ENCODE measurements at regions not wholly inside any gene's neighbourhood (a gene's known extent, or its start where the extent isn't known, plus 50 kb on each side); places are given as distances from the start of the nearest gene placed in this dataset.

DNA sequence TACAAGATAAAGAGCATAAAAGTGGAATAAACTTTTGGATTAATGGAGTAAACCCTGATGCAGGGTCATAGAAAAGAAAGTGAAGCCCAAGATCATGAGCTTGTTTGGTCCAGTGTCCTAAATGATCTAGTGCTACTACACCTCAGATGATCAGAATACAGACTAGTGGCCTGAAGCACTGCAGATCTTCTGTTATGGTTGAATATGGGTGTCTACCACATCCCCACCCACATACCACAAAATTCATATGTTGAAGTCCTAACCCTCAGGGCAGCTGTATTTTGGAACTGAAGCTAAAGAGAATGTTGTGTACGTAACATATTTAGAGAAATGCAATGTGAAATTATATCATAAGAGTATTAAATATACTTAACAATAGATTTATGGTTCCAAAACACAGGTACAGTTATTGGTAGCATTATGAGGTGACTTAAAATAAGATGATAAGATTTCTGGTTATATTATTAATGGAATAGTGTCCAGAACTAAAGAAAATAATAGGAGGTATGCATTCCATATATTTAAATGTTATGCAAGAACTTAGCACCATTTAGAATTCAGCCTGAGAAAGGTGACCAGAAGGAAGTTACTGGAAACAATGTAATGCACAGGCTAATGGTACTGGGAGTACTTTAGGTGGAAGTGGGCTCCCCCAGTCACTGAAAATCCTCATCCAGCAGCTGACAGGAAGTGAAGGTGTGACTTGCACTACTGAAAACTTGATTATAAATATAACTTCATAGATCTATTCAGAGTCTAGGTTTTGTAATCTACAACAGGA lies 1155.1 kb downstream of the TAF11L14 start:
- H3K4me1 ChIP-seq (ENCODE audit: control insufficient read depth, low read depth, low read length): no peaks in the 10 kb centered on the region
- no peak overlapping the region for H2BK5ac ChIP-seq (ENCODE audit: low read length)
- no peak overlapping the region for H3K23ac ChIP-seq (ENCODE audit: low read length)
- H2BK15ac ChIP-seq (replicated peaks; ENCODE audit: low read depth): no peak overlapping the region
- H2BK120ac ChIP-seq (ENCODE audit: low read depth, low read length): no peak overlapping the region
- H3K9ac ChIP-seq (ENCODE audit: low read length): no peak overlapping the region
- H2AK5ac ChIP-seq (ENCODE audit: low read length): no peak overlapping the region
- H3K79me1 ChIP-seq (ENCODE audit: low read length): no peaks in the 10 kb centered on the region
- H3K27me3 ChIP-seq (ENCODE audit: insufficient read depth, low read length, poor library complexity): no peaks in the 10 kb centered on the region
- H3K36me3 ChIP-seq (ENCODE audit: control insufficient read depth, insufficient read depth, low read length): no peaks in the 10 kb centered on the region
- H3K56ac ChIP-seq (ENCODE audit: low read length): no peak overlapping the region
- H3K4ac ChIP-seq (ENCODE audit: low read depth, low read length): no peak overlapping the region
- H3K27ac ChIP-seq (ENCODE audit: low read depth, low read length): no peak overlapping the region
- WGBS (ENCODE audit: extremely low coverage, insufficient coverage, low lambda C conversion rate): no CpG with 5 or more reads among the region's 1 CpG
- H3K4me2 ChIP-seq (ENCODE audit: low read length): no peak overlapping the region
- no peak overlapping the region for H3K4me3 ChIP-seq (ENCODE audit: low read length)
- no peak overlapping the region for H4K5ac ChIP-seq (ENCODE audit: low read length)
- no peaks in the 10 kb centered on the region for H3K79me2 ChIP-seq (ENCODE audit: control insufficient read depth, insufficient read depth, low read length)
- H4K8ac ChIP-seq (ENCODE audit: low read depth, low read length): no peak overlapping the region
- DNase-seq: no peak
- H3K18ac ChIP-seq (ENCODE audit: low read length): no peak overlapping the region

DNA sequence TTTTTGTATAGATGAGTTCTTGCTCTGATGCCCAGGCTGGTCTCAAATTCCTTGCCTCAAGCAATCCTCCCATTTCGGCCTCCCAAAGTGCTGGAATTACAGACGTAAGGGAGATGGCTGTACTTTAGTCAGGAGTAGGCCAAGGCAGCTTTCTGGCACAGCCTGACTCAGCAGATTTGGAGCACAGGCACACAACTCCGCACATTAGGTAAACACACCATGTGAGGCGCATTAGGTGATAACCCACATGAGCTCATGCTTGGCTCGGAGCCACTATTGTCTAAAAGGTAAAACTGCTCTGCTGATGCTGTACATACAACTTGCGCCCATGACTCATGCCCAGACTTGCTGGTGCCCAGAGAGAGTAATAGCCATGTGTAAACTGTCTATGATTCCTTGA lies 1157.9 kb downstream of the TAF11L14 start:
- Histone ChIP-seq H3K4me3 (ENCODE audit: low read length) (no peak overlapping the region), H4K5ac (ENCODE audit: low read length) (no peak overlapping the region), H3K27me3 (ENCODE audit: insufficient read depth, low read length, poor library complexity) (no peaks in the 10 kb centered on the region), H3K9ac (ENCODE audit: low read length) (no peak overlapping the region), H2AK5ac (ENCODE audit: low read length) (no peak overlapping the region), H3K4me1 (ENCODE audit: control insufficient read depth, low read depth, low read length) (no peaks in the 10 kb centered on the region), H3K18ac (ENCODE audit: low read length) (no peak overlapping the region), H3K79me2 (ENCODE audit: control insufficient read depth, insufficient read depth, low read length) (no peaks in the 10 kb centered on the region), H4K8ac (ENCODE audit: low read depth, low read length) (no peak overlapping the region), H3K4ac (ENCODE audit: low read depth, low read length) (no peak overlapping the region), H2BK15ac (replicated peaks; ENCODE audit: low read depth) (no peak overlapping the region), H2BK120ac (ENCODE audit: low read depth, low read length) (no peak overlapping the region), H3K79me1 (ENCODE audit: low read length) (no peaks in the 10 kb centered on the region), H2BK5ac (ENCODE audit: low read length) (no peak overlapping the region), H3K4me2 (ENCODE audit: low read length) (no peak overlapping the region), H3K27ac (ENCODE audit: low read depth, low read length) (no peak overlapping the region), H3K23ac (ENCODE audit: low read length) (no peak overlapping the region), H3K36me3 (ENCODE audit: control insufficient read depth, insufficient read depth, low read length) (no peaks in the 10 kb centered on the region), H3K56ac (ENCODE audit: low read length) (no peak overlapping the region)
- WGBS (ENCODE audit: extremely low coverage, insufficient coverage, low lambda C conversion rate): no CpG with 5 or more reads among the region's 6 CpGs
- DNase-seq: no peak

DNA sequence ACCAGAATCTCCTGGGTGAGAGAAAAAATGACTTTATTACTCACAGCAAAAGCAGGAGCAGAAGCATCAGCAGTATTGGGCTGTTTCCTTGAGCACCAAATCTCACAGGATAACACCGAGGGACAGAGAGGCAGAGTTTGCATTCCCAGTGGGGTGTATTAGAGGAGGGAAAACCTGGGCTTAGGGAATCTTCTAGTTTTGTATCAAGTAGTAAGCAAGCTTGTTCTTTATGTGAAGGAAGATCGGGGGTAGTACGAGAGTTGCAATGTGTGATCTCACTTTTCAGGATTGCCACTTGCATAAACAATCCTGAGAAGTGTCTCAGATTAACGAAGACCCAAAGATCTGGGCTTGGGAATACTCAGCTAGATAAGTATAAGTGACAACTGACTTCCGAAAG lies 1163.0 kb downstream of the TAF11L14 start:
- H2AK5ac ChIP-seq (ENCODE audit: low read length): no peak overlapping the region
- no peak overlapping the region for H4K5ac ChIP-seq (ENCODE audit: low read length)
- H3K36me3 ChIP-seq (ENCODE audit: control insufficient read depth, insufficient read depth, low read length): no peaks in the 10 kb centered on the region
- H2BK5ac ChIP-seq (ENCODE audit: low read length): no peak overlapping the region
- H3K4ac ChIP-seq (ENCODE audit: low read depth, low read length): no peak overlapping the region
- DNase-seq: peak; percentile 96
- H3K4me2 ChIP-seq (ENCODE audit: low read length): no peak overlapping the region
- no peaks in the 10 kb centered on the region for H3K79me1 ChIP-seq (ENCODE audit: low read length)
- H3K23ac ChIP-seq (ENCODE audit: low read length): no peak overlapping the region
- no peaks in the 10 kb centered on the region for H3K79me2 ChIP-seq (ENCODE audit: control insufficient read depth, insufficient read depth, low read length)
- no peak overlapping the region for H3K18ac ChIP-seq (ENCODE audit: low read length)
- no peak overlapping the region for H3K56ac ChIP-seq (ENCODE audit: low read length)
- no peak overlapping the region for H4K8ac ChIP-seq (ENCODE audit: low read depth, low read length)
- no peak overlapping the region for H3K4me3 ChIP-seq (ENCODE audit: low read length)
- no peak overlapping the region for H3K9ac ChIP-seq (ENCODE audit: low read length)
- no CpG with 5 or more reads among the region's 5 CpGs for WGBS (ENCODE audit: extremely low coverage, insufficient coverage, low lambda C conversion rate)
- H3K27ac ChIP-seq (ENCODE audit: low read depth, low read length): no peak overlapping the region
- H3K4me1 ChIP-seq (ENCODE audit: control insufficient read depth, low read depth, low read length): no peaks in the 10 kb centered on the region
- H2BK120ac ChIP-seq (ENCODE audit: low read depth, low read length): no peak overlapping the region
- no peaks in the 10 kb centered on the region for H3K27me3 ChIP-seq (ENCODE audit: insufficient read depth, low read length, poor library complexity)
- H2BK15ac ChIP-seq (replicated peaks; ENCODE audit: low read depth): no peak overlapping the region

DNA sequence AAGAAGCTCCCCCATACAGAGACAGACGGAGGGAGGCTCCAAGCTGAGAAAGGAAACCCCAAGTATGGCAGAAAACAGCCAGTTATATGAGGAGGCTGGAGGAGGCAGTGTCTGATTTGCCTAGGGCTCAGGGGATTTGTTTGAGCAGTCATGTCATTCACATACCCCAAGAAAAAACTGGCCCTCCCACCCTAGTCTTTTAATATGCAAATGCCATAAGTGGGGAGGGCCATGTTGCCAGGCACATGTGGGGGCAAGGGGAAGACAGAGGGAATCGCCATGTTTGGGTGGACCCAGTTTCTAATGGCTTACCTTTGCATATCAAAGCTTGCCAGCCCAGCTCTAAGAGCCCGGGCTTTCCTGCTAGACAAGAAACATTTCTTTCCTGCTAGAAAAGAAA lies 1163.8 kb downstream of the TAF11L14 start:
- Histone ChIP-seq H3K4me3 (ENCODE audit: low read length) (no peak overlapping the region), H3K27ac (ENCODE audit: low read depth, low read length) (no peak overlapping the region), H3K79me1 (ENCODE audit: low read length) (no peaks in the 10 kb centered on the region), H3K23ac (ENCODE audit: low read length) (no peak overlapping the region), H2BK5ac (ENCODE audit: low read length) (no peak overlapping the region), H3K36me3 (ENCODE audit: control insufficient read depth, insufficient read depth, low read length) (no peaks in the 10 kb centered on the region), H3K79me2 (ENCODE audit: control insufficient read depth, insufficient read depth, low read length) (no peaks in the 10 kb centered on the region), H3K4ac (ENCODE audit: low read depth, low read length) (peak overlapping the region; percentile 55), H4K8ac (ENCODE audit: low read depth, low read length) (no peak overlapping the region), H3K56ac (ENCODE audit: low read length) (no peak overlapping the region), H3K9ac (ENCODE audit: low read length) (no peak overlapping the region), H2AK5ac (ENCODE audit: low read length) (no peak overlapping the region), H3K4me1 (ENCODE audit: control insufficient read depth, low read depth, low read length) (no peaks in the 10 kb centered on the region), H2BK15ac (replicated peaks; ENCODE audit: low read depth) (no peak overlapping the region), H3K4me2 (ENCODE audit: low read length) (no peak overlapping the region), H4K5ac (ENCODE audit: low read length) (no peak overlapping the region), H3K27me3 (ENCODE audit: insufficient read depth, low read length, poor library complexity) (no peaks in the 10 kb centered on the region), H3K18ac (ENCODE audit: low read length) (no peak overlapping the region), H2BK120ac (ENCODE audit: low read depth, low read length) (no peak overlapping the region)
- WGBS (ENCODE audit: extremely low coverage, insufficient coverage, low lambda C conversion rate): no CpG with 5 or more reads among the region's 3 CpGs
- DNase-seq: peak; percentile 86

DNA sequence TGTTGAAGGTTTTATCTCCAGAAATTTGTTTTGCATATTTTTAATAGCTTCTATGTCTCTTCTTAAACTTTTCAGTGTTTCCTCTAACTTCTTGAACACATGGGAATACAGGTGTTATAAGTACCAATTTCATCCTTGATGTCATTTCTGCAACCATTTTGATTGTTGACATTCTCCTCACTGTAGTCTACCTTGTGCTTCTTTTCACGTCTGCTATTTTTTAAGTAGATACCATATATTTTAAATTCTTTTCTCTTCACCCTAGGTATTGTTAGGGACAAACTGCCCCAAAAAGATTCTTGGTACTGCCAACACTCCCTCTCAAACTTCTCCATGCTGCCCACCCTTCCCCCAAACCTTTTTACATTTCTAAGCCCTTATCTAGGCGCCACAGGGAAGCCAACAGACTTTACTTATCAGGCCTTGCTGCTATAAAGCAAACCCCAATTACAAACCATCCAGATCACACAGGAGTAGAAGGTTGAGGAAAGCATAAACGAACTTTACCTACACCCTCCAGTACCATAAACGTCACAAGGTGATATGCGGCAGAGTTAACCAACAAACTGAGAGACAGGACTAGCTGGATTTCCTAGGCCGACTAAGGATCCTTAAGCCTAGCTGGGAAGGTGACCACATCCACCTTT lies 1165.3 kb downstream of the TAF11L14 start:
- Histone ChIP-seq H3K9ac (ENCODE audit: low read length) (no peak overlapping the region), H2BK120ac (ENCODE audit: low read depth, low read length) (no peak overlapping the region)
- no CpG with 5 or more reads among the region's 6 CpGs for WGBS (ENCODE audit: extremely low coverage, insufficient coverage, low lambda C conversion rate)

More for the DNA sequence above, 1165.3 kb downstream of the TAF11L14 start:
- Histone ChIP-seq H2BK5ac (ENCODE audit: low read length) (no peak overlapping the region), H2BK15ac (replicated peaks; ENCODE audit: low read depth) (no peak overlapping the region), H4K5ac (ENCODE audit: low read length) (no peak overlapping the region), H4K8ac (ENCODE audit: low read depth, low read length) (no peak overlapping the region), H3K18ac (ENCODE audit: low read length) (no peak overlapping the region), H3K4me3 (ENCODE audit: low read length) (no peak overlapping the region), H3K4ac (ENCODE audit: low read depth, low read length) (no peak overlapping the region), H3K23ac (ENCODE audit: low read length) (no peak overlapping the region), H2AK5ac (ENCODE audit: low read length) (no peak overlapping the region), H3K36me3 (ENCODE audit: control insufficient read depth, insufficient read depth, low read length) (no peaks in the 10 kb centered on the region), H3K27me3 (ENCODE audit: insufficient read depth, low read length, poor library complexity) (no peaks in the 10 kb centered on the region), H3K56ac (ENCODE audit: low read length) (no peak overlapping the region), H3K79me1 (ENCODE audit: low read length) (no peaks in the 10 kb centered on the region), H3K4me2 (ENCODE audit: low read length) (no peak overlapping the region), H3K4me1 (ENCODE audit: control insufficient read depth, low read depth, low read length) (no peaks in the 10 kb centered on the region), H3K79me2 (ENCODE audit: control insufficient read depth, insufficient read depth, low read length) (no peaks in the 10 kb centered on the region), H3K27ac (ENCODE audit: low read depth, low read length) (no peak overlapping the region)
- DNase-seq: peak; percentile 74
